ENCODE measurements at regions not wholly inside any gene's neighbourhood (a gene's known extent, or its start where the extent isn't known, plus 50 kb on each side); places are given as distances from the start of the nearest gene placed in this dataset.

DNA sequence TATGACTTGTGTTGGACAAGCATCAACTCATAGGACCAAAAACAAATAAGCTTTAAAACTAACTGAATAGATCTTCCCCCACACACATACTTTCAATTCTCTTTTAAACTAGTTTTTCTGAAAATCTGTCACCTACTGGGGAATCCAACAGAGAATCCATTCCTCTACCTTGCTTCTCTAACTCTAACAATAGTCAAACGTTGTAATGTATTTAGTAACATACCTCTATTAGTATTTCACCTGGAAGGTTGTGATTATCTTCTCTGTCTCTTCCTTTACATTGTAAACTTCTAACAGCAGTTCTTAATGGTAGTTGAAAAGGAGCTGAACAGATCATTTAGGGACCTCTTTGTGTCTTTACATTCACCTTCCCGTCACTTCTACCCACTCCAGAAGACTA, 337.1 kb upstream of the FAM241A start:
- Histone ChIP-seq H3K27me3 (ENCODE audit: control insufficient read depth in 4 of 4, insufficient read depth in 4 of 4, low read length in 3 of 4) (no peaks in the 10 kb centered on the region), H3K4me1 (ENCODE audit: control insufficient read depth in 4 of 4, insufficient read depth in 4 of 4, low read length in 3 of 4) (no peaks in the 10 kb centered on the region), H3K9ac (ENCODE audit: low read depth in 1 of 2, low read length in 2 of 2) (no peak overlapping the region), H3K4me3 (ENCODE audit: low read depth in 1 of 3, low read length in 3 of 3) (no peak overlapping the region), H3K27ac (ENCODE audit: low read depth in 1 of 2, low read length in 2 of 2) (no peak overlapping the region), H3K9me3 (ENCODE audit: control insufficient read depth in 4 of 4, low read length in 3 of 4) (no peaks in the 10 kb centered on the region), H3K36me3 (ENCODE audit: control insufficient read depth in 4 of 4, insufficient read depth in 3 of 4, low read depth in 1 of 4, low read length in 3 of 4) (no peaks in the 10 kb centered on the region)
- no peak for TF ChIP-seq JUND (IDR thresholded peaks at IDR 0.05)
- TF ChIP-seq, protein P1, sequence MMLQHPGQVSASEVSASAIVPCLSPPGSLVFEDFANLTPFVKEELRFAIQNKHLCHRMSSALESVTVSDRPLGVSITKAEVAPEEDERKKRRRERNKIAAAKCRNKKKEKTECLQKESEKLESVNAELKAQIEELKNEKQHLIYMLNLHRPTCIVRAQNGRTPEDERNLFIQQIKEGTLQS (IDR thresholded peaks at IDR 0.05) = no peak
- no peak for TF ChIP-seq HNF4G (IDR thresholded peaks at IDR 0.05)
- TF ChIP-seq, protein P2, sequence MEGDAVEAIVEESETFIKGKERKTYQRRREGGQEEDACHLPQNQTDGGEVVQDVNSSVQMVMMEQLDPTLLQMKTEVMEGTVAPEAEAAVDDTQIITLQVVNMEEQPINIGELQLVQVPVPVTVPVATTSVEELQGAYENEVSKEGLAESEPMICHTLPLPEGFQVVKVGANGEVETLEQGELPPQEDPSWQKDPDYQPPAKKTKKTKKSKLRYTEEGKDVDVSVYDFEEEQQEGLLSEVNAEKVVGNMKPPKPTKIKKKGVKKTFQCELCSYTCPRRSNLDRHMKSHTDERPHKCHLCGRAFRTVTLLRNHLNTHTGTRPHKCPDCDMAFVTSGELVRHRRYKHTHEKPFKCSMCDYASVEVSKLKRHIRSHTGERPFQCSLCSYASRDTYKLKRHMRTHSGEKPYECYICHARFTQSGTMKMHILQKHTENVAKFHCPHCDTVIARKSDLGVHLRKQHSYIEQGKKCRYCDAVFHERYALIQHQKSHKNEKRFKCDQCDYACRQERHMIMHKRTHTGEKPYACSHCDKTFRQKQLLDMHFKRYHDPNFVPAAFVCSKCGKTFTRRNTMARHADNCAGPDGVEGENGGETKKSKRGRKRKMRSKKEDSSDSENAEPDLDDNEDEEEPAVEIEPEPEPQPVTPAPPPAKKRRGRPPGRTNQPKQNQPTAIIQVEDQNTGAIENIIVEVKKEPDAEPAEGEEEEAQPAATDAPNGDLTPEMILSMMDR (IDR thresholded peaks at IDR 0.05; ENCODE audit: low read depth, low read length, missing input control) = no peak
- no peak for TF ChIP-seq YY1 (IDR thresholded peaks at IDR 0.05)
- DNase-seq (ENCODE audit: low spot score) = no peak
- 45% methylated on average over 2 of the region's 2 CpGs for WGBS

- Histone ChIP-seq H3K9ac (ENCODE audit: low read depth in 1 of 2, low read length in 2 of 2) (no peak overlapping the region), H3K4me3 (ENCODE audit: low read depth in 1 of 3, low read length in 3 of 3) (no peak overlapping the region), H3K27me3 (ENCODE audit: control insufficient read depth in 4 of 4, insufficient read depth in 4 of 4, low read length in 3 of 4) (no peaks in the 10 kb centered on the region), H3K36me3 (ENCODE audit: control insufficient read depth in 4 of 4, insufficient read depth in 3 of 4, low read depth in 1 of 4, low read length in 3 of 4) (no peaks in the 10 kb centered on the region), H3K9me3 (ENCODE audit: control insufficient read depth in 4 of 4, low read length in 3 of 4) (peaks cover 0 to 4% (median under 1%) of the 10 kb centered on the region in 4 donors), H3K27ac (ENCODE audit: low read depth in 1 of 2, low read length in 2 of 2) (no peak overlapping the region), H3K4me1 (ENCODE audit: control insufficient read depth in 4 of 4, insufficient read depth in 4 of 4, low read length in 3 of 4) (no peaks in the 10 kb centered on the region)
- WGBS = 79% methylated on average over 2 of the region's 2 CpGs
- DNase-seq (ENCODE audit: low spot score) = no peak
- no peak for TF ChIP-seq HNF4G (IDR thresholded peaks at IDR 0.05)
- no peak for TF ChIP-seq FOXA1 (IDR thresholded peaks at IDR 0.05)
- TF ChIP-seq JUND (IDR thresholded peaks at IDR 0.05) = no peak
Observed at GRCh38 chr4:111811661-111812060, 333.6 kb upstream of the FAM241A start.

GRCh38 chr4:111812114-111812513, 333.1 kb upstream of the FAM241A start:
- H3K9me3 ChIP-seq (ENCODE audit: control insufficient read depth in 4 of 4, low read length in 3 of 4) = peaks cover 0 to 6% (median 1%) of the 10 kb centered on the region in 4 donors
- H3K4me1 ChIP-seq (ENCODE audit: control insufficient read depth in 4 of 4, insufficient read depth in 4 of 4, low read length in 3 of 4) = no peaks in the 10 kb centered on the region
- DNase-seq (ENCODE audit: low spot score) = no peak
- H3K27me3 ChIP-seq (ENCODE audit: control insufficient read depth in 4 of 4, insufficient read depth in 4 of 4, low read length in 3 of 4) = no peaks in the 10 kb centered on the region
- WGBS = 69% methylated on average over 3 of the region's 3 CpGs
- no peak overlapping the region for H3K9ac ChIP-seq (ENCODE audit: low read depth in 1 of 2, low read length in 2 of 2)
- H3K36me3 ChIP-seq (ENCODE audit: control insufficient read depth in 4 of 4, insufficient read depth in 3 of 4, low read depth in 1 of 4, low read length in 3 of 4) = no peaks in the 10 kb centered on the region
- H3K27ac ChIP-seq (ENCODE audit: low read depth in 1 of 2, low read length in 2 of 2) = no peak overlapping the region
- H3K4me3 ChIP-seq (ENCODE audit: low read depth in 1 of 3, low read length in 3 of 3) = no peak overlapping the region
- no peak for TF ChIP-seq YY1 (IDR thresholded peaks at IDR 0.05)
- no peak for TF ChIP-seq MAX (IDR thresholded peaks at IDR 0.05)
- TF ChIP-seq FOXA1 (IDR thresholded peaks at IDR 0.05) = no peak
- TF ChIP-seq FOXA2 (IDR thresholded peaks at IDR 0.05) = no peak
- TF ChIP-seq GABPA (IDR thresholded peaks at IDR 0.05 in 1 of 2, conservative IDR thresholded peaks at IDR 0.05 in 1 of 2) = no peak

- no peak overlapping the region for H3K4me3 ChIP-seq (ENCODE audit: low read depth in 1 of 3, low read length in 3 of 3)
- 82% methylated on average over 1 of the region's 1 CpG for WGBS
- no peak overlapping the region for H3K9ac ChIP-seq (ENCODE audit: low read depth in 1 of 2, low read length in 2 of 2)
- no peak for TF ChIP-seq HNF4G (IDR thresholded peaks at IDR 0.05)
- TF ChIP-seq FOXA1 (IDR thresholded peaks at IDR 0.05) = no peak
- TF ChIP-seq SP1 (IDR thresholded peaks at IDR 0.05) = no peak
- TF ChIP-seq FOXA2 (IDR thresholded peaks at IDR 0.05) = no peak
- TF ChIP-seq RAD21 (IDR thresholded peaks at IDR 0.05) = no peak
- no peak for TF ChIP-seq NR2F2 (IDR thresholded peaks at IDR 0.05)
- no peak for DNase-seq (ENCODE audit: low spot score)
- H3K27ac ChIP-seq (ENCODE audit: low read depth in 1 of 2, low read length in 2 of 2) = no peak overlapping the region
- H3K36me3 ChIP-seq (ENCODE audit: control insufficient read depth in 4 of 4, insufficient read depth in 3 of 4, low read depth in 1 of 4, low read length in 3 of 4) = no peaks in the 10 kb centered on the region
- no peaks in the 10 kb centered on the region for H3K27me3 ChIP-seq (ENCODE audit: control insufficient read depth in 4 of 4, insufficient read depth in 4 of 4, low read length in 3 of 4)
- peaks cover 0 to 6% (median 2%) of the 10 kb centered on the region in 4 donors for H3K9me3 ChIP-seq (ENCODE audit: control insufficient read depth in 4 of 4, low read length in 3 of 4)
- H3K4me1 ChIP-seq (ENCODE audit: control insufficient read depth in 4 of 4, insufficient read depth in 4 of 4, low read length in 3 of 4) = no peaks in the 10 kb centered on the region
Observed at GRCh38 chr4:111812760-111813159, 332.5 kb upstream of the FAM241A start.

Data from liver (tissue), 8 donors.